ENCODE measurements at regions not wholly inside any gene's neighbourhood (a gene's known extent, or its start where the extent isn't known, plus 50 kb on each side); places are given as distances from the start of the nearest gene placed in this dataset.
"Not testable (repeated sequence)": the region's sequence is repeated elsewhere in the genome, so short reads cannot be mapped to it uniquely, and the experiment has no call there.

DNA sequence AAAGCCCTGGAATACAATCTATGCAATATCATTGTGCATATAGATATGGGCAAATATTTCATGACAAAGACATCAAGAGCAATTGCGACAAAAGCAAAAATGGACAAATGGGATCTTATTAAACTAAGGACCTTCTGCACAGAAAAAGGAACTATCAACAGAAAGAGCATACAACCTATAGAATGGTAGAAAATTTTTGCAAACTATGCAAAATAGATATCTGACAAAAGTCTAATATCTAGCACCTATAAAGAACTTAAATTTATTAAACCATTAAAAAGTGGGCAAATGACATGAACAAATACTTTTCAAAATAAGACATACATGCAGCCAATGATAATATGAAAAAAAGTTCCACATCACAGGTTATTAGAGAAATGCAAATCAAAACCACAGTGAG, 312.9 kb downstream of the GLUD2 start:
- no peak for TF ChIP-seq CTCF (IDR thresholded peaks at IDR 0.05)
- ATAC-seq (no peak), DNase-seq (no peak)
- no peaks in the 10 kb centered on the region for H3K9me3 ChIP-seq
- no peak overlapping the region for H3K4me3 ChIP-seq
- H3K4me1 ChIP-seq = no peaks in the 10 kb centered on the region
- H3K36me3 ChIP-seq (ENCODE audit: insufficient read depth in 1 of 2, low read depth in 1 of 2) = no peaks in the 10 kb centered on the region
- H3K27ac ChIP-seq = no peak overlapping the region
- WGBS, 3 donors = 97 to 100% (median 98%) methylated on average over 1 of the region's 1 CpG
- intact Hi-C loops (cut with DNase I) = no loop called here
- no peaks in the 10 kb centered on the region for H3K27me3 ChIP-seq (ENCODE audit: insufficient read depth in 3 of 3, low read length in 2 of 3)

DNA sequence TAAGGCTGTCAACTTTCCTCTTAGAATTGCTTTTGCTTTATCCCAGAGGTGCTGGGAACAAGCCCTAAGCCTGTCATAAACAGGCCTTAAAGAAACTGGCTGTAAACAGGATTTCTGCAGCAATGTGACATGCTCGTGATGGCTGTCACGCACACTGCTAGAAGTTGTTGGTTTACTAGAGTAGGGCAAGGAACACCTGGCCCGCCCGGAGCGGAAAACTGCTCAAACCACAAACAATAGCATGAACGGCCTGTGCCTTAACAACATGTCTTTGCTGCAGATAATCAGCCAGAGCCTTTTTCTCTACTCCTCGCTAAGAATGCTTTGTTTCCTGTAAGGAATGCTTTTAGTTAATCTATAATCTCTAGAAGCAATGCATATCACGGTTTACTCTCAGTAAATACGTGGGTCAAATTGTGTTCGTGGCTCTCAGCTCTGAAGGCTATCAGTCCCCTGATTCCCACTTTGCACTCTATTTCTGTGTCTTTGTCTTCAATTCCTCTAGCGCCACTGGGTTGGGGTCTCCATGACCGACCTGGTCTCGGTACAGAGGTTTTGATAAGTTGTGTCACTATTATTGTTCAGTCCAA, 318.3 kb downstream of the GLUD2 start:
- no peak overlapping the region for H3K27ac ChIP-seq
- no peak overlapping the region for H3K4me3 ChIP-seq
- WGBS, 3 donors = 47 to 72% (median 61%) methylated on average over 13 of the region's 13 CpGs
- no peaks in the 10 kb centered on the region for H3K9me3 ChIP-seq
- DNase-seq (no peak), ATAC-seq (no peak)
- intact Hi-C loops (cut with DNase I) = no loop called here
- no peak for TF ChIP-seq CTCF (IDR thresholded peaks at IDR 0.05)
- no peaks in the 10 kb centered on the region for H3K4me1 ChIP-seq
- no peaks in the 10 kb centered on the region for H3K27me3 ChIP-seq (ENCODE audit: insufficient read depth in 3 of 3, low read length in 2 of 3)
- H3K36me3 ChIP-seq (ENCODE audit: insufficient read depth in 1 of 2, low read depth in 1 of 2) = no peaks in the 10 kb centered on the region

- DNase-seq (no peak), ATAC-seq (no peak)
- intact Hi-C loops (cut with DNase I) = no loop called here
- H3K27ac ChIP-seq = no peak overlapping the region
- no peaks in the 10 kb centered on the region for H3K27me3 ChIP-seq (ENCODE audit: insufficient read depth in 3 of 3, low read length in 2 of 3)
- TF ChIP-seq CTCF (IDR thresholded peaks at IDR 0.05) = no peak
- H3K9me3 ChIP-seq = no peaks in the 10 kb centered on the region
- H3K4me1 ChIP-seq = no peaks in the 10 kb centered on the region
- WGBS, 3 donors = 50 to 85% (median 53%) methylated on average over 3 of the region's 3 CpGs
- no peaks in the 10 kb centered on the region for H3K36me3 ChIP-seq (ENCODE audit: insufficient read depth in 1 of 2, low read depth in 1 of 2)
- H3K4me3 ChIP-seq = no peak overlapping the region
These were observed 327.1 kb downstream of the GLUD2 start for GRCh38 chrX:121374471-121374870.

DNA sequence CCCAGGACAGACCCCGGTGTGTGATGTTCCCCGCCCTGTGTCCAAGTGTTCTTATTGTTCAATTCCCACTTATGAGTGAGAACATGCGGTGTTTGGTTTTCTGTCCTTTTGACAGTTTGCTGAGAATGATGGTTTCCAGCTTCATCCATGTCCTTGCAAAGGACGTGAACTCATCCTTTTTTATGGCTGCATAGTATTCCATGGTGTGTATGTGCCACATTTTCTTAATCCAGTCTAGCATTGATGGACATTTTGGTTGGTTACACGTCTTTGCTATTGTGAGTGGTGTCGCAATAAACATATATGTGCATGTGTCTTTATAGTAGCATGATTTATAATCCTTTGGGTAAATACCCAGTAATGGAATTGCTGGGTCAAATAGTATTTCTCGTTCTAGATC, 334.5 kb downstream of the GLUD2 start:
- H3K27ac ChIP-seq; intact Hi-C loops (cut with DNase I); H3K27me3 ChIP-seq (ENCODE audit: insufficient read depth in 3 of 3, low read length in 2 of 3); H3K36me3 ChIP-seq (ENCODE audit: insufficient read depth in 1 of 2, low read depth in 1 of 2); H3K4me3 ChIP-seq; DNase-seq; ATAC-seq; H3K9me3 ChIP-seq; H3K4me1 ChIP-seq: not testable (repeated sequence)
- 69 to 92% (median 75%) methylated on average over 7 of the region's 7 CpGs for WGBS, 3 donors

DNA sequence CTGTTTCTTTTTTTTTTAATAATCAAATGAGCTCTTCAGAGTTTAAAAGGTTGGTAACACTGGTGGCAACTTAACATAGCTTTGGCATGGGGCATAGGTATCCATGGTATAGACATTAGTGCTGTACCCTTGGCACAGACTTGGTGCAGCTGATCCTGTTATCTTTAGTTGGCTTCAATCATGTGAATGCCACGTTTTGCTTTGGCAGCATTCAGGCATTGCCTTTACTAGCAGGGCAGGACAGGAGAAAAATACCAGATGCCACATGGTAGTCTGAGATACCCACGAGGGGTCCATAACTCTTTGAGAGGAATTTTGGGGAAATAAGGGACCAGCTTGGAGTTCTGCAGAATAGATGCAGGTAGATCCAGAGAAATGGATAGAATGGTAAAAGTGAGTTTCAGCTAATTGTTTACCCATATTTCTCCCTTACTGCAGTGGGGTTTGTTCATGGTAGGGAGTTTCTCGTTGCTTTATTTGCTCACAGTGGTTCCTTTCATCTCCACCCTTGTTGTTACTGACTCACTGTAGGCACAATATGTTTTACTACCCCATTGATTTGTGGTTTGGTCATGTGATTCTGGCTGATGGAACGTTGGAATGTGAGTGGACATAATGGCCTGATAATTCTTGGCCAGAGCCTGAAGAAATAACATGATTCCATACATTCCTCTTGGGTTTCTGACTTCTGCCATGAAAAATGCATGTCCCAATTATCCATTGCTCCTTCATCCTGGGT, 342.7 kb downstream of the GLUD2 start:
- H3K27ac ChIP-seq = no peak overlapping the region
- no peaks in the 10 kb centered on the region for H3K27me3 ChIP-seq (ENCODE audit: insufficient read depth in 3 of 3, low read length in 2 of 3)
- ATAC-seq (no peak), DNase-seq (no peak)
- no peak for TF ChIP-seq CTCF (IDR thresholded peaks at IDR 0.05)
- H3K9me3 ChIP-seq = no peaks in the 10 kb centered on the region
- no peaks in the 10 kb centered on the region for H3K4me1 ChIP-seq
- WGBS, 3 donors = 33 to 49% (median 35%) methylated on average over 4 of the region's 4 CpGs
- intact Hi-C loops (cut with DNase I) = no loop called here
- H3K4me3 ChIP-seq = no peak overlapping the region
- no peaks in the 10 kb centered on the region for H3K36me3 ChIP-seq (ENCODE audit: insufficient read depth in 1 of 2, low read depth in 1 of 2)
